ENCODE measurements at regions not wholly inside any gene's neighbourhood (a gene's known extent, or its start where the extent isn't known, plus 50 kb on each side); places are given as distances from the start of the nearest gene placed in this dataset.
"Not testable (repeated sequence)": the region's sequence is repeated elsewhere in the genome, so short reads cannot be mapped to it uniquely, and the experiment has no call there.

GRCh38 chr7:125830743-125831142 is 901.1 kb upstream of the POT1 start:
- no peak for DNase-seq

DNA sequence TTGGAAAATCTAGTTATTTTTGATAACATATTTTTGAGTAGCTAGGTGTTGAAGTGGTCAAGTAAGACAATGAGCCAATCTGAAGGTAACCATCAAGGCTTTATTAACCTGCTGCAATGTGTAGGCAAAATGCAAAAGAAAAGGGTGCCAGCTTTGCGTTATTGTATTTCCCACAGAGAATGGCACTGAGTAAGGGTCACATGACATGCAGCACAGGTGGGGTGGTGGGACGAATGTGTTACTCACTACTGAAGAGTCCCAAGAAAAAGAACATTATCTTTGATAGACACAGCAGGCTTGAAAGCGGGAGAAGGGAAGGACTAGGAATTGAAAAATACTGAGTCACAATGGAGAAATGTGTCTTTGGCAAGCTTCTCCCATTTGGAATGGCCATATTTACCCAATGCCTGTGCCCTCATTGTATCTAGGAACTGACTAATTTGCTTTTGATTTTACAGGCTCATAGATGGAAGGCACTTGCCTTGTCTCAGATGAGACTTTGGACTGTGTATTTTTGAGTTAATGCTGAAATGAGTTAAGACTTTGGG is 898.6 kb upstream of the POT1 start:
- DNase-seq = no peak

DNA sequence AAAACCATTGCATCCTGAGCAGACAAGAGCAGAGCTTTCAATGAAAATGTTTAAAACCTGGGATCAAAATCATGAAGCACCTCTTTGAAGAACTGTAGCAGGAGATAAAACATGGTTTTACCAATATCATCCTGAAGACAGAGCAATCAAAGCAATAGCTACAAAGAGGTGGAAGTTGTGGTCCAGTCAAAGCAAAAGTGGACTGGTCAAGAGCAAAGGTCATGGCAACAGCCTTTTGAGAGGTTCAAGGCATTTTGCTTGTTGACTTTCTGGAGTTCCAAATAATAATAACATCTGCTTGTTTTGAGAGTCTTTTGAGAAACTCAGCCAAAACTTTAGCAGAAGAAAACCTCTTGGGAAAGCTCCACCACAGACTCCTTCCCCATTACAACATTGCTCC is 893.9 kb upstream of the POT1 start:
- DNase-seq = no peak

DNA sequence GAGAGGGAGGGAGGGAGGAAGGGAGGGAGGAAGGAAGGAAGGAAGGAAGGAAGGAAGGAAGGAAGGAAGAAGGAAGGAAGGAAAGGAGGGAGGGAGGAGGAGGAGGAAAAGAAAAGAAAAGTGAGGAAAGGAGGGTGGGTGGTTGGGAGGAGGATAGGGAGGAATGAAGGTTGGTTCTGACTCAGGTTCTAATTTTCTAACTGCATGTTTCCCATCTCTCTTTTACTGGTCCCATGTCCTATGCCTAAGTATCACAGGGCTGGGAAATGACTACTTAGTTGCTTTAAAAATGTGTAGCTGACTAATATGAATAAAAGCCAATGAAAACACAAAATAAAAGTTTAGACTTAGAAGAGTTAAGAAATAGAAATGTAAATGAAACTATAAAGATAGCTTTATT is 890.9 kb upstream of the POT1 start:
- DNase-seq = no peak

DNA sequence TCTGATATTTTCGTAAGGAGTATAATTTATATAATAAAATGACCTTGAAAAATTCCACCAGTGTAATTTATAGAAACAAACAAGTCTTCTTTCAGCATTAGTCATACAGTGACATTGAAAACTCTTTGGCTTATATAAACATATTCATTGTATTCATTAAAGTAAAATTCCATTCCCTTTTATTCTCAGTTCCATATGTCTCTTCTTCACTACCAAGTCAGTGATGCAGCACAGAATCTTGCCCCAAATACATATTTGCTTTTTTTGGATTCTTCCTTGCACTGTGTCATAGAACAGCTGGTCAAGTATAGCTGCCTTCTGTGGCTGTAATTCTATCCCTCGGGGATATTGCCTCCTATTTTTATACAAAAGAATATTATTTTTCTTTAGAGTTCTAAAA is 884.5 kb upstream of the POT1 start:
- DNase-seq = peak; percentile 88

GRCh38 chr7:125806491-125806890 is 876.9 kb upstream of the POT1 start:
- not testable (repeated sequence) for DNase-seq

DNA sequence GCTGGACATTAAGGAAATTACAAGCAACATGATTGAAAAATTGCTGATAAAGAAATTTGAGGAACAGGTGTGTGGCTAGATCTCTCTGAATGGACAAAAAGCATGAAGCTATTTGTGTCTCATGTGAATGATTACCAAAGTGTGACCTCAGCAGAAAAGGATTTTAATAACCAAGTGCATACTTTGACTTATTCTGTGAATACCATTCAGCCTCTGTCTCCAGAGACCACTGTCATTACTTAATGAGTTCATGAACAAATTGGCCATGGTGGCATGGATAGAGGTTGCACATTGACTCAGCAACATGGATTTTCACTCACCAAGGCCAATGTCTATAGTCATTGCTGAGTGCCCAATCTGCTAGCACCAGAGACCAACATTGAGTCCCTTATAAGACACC is 874.6 kb upstream of the POT1 start:
- DNase-seq = no peak

DNA sequence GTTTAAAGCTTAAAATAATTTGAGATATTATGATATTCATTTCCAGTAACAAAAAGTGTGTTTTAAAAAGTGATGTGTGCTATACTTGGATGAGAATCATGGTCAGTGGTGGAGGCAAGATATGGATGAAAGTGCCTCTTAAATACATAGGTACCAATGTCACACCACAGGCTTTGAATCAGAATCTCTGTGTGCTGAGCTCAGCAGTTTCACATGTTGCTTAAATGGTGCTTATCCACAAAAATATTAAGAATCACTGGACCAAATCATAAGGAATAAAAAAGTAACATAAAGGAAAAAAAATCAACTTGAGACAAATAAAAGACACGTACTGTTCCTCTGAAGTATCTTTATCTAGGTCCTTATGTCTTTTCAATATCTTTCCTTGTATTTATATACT is 850.5 kb upstream of the POT1 start:
- DNase-seq = no peak

DNA sequence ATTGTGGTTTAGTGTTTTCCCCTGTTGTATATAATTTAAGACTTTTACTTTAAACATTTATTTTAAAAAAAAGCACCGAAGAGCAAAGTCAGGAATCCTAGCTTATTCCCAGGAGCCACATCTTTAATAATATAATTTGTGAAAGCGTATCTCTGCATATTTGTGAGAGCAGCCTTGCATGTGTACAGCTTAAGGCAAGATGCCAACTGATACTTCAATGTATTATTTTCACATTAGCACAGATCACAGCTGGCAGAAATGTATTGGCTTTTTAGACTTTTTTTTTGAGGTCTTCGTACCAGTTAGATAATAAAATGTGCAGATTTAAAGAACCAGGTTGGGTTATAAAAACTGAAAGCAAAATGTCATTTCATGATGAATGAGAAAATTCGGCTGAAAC is 845.7 kb upstream of the POT1 start:
- DNase-seq = no peak

DNA sequence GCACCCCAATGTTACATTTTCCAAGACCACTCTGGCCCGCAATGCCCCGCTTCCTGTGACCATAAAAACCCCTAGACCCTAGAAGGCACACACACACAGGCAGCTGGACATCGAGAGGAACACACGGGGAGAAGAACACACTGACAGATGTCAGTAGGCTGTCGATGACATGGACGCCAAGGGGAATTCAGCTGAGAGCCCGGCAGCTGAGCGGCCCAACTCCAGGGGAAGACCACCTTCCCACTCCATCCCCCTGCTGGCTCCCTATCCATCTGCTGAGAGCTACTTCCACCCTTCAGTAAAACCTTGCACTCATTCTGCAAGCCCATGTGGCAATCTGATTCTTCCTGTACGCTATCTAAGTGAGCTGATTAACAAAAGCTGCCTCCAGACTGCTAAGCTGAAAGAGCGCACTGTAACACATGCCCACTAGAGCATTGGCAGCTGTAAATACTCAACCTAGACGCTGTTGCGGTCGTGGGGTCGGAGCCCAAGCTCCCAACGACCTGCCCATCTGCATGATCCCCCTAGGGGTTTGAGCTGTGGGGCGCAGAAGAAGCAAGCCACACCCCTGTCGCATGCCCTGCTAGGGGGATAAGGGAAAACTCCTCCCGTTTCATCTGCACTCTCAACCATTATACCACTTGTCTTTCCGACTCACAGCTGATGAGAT is 843.6 kb upstream of the POT1 start:
- no peak for DNase-seq

- DNase-seq = no peak
These were observed 818.3 kb upstream of the POT1 start for GRCh38 chr7:125747966-125748365.

- no peak for DNase-seq
These were observed 816.9 kb upstream of the POT1 start for GRCh38 chr7:125746510-125746909.

DNA sequence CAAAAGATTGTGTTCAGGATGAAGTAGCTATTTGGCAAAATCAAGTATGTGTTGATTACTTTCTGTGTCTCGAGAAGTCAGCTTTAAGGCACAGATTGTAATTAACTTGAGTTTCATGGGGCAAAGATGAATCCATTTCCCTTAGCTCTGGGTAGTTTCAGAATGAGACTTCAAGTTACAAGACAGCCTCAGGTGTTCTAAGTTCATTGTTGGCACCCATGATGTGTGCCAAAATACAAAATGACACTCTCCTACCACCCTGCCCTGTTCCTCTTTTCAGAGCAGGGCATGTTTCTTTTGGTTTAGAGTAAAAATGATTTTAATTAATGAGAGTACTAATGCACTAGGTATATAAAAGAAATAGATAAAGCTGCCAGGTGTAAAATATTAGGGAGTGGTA is 797.6 kb upstream of the POT1 start:
- DNase-seq = no peak

- DNase-seq = peak; percentile 95
These were observed 766.0 kb upstream of the POT1 start for GRCh38 chr7:125695626-125696025.

DNA sequence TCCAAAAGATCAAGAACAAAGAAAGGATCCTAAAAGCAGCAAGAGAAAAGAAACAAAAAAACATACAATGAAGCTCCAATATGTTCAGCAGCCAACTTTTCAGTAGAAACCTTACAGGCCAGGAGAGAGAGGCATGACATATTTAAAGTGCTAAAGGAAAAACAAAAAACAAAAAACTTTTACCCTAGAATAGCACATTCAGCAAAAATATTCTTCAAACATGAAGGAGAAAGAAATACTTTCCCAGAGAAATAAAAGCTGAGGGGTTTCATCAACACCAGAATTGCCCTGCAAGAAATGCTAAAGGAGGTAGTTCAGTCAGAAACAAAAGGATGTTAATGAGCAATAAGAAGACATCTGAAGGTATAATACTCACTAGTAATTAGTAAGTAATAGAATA is 753.5 kb upstream of the POT1 start:
- no peak for DNase-seq

DNA sequence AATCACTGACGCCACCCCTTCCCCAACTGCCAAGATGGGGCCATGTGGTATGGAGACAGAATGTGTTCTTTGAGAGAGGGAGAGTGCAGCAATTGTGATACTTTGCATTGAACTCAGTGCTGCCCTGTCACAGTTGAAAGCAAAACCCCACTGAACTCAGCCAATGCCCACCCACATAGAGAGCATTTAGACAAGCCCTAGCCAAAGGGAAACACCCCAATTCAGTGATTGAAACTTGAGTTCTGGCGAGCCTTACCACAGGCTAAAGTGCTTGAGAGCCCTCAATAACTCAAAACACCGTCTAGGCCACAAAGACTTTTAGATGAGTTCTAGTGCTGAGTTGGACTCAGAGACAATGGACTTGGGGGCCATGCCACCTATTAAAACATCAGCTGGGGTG is 751.9 kb upstream of the POT1 start:
- no peak for DNase-seq

DNA sequence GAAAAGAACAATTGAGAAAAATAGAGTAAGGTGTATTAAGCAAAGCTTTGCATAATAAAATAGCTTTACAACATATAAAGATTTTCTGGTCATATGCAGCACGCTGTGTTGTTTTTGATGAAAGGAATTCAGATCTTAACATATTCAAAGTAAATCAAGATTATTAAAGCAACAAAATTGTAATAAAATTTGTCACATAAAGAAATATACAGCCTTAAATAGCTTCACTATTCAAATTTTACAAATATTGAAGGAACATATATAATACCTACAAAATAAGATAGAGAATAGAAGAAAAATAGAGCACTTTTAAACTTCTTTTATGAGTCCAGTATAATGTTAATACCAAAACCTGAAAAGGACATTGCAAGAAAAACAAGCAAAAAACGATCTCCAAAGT is 749.1 kb upstream of the POT1 start:
- DNase-seq = no peak

GRCh38 chr7:125675640-125676039 is 746.0 kb upstream of the POT1 start:
- DNase-seq = no peak

GRCh38 chr7:125675169-125675568 is 745.5 kb upstream of the POT1 start:
- DNase-seq = no peak

- peak; percentile 63 for DNase-seq
These were observed 741.4 kb upstream of the POT1 start for GRCh38 chr7:125670926-125671572.

DNA sequence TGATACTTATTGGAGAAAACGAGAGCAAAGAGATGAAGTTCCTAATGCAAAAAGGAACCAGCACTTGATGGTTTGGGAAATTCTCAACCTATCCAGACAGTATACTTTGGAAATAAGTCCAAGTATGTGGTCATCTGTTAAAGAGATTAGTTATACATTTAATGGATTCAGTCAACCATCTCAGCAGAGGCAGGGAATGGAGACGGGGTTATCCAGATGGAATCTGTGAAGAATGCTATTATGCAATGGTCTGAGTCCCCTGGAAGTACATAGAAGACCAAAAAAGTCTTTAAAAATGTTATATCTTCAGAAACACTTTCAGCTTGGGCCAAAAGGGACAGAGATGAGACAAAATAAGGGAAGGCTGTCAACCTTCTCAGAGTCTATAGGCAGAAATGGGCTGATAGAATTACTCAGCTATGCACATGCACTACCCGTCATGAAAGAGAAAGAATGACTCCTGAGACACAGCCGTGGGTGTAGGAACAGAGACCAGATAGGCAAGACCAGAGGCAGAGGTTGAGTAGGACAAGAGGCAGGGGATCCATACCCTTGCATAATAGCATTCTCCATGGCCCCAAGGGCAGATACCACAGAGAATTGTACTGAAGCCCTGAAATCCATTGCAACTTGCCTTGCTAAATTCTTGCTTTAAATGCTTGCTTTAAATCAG is 738.8 kb upstream of the POT1 start:
- no peak for DNase-seq

DNA sequence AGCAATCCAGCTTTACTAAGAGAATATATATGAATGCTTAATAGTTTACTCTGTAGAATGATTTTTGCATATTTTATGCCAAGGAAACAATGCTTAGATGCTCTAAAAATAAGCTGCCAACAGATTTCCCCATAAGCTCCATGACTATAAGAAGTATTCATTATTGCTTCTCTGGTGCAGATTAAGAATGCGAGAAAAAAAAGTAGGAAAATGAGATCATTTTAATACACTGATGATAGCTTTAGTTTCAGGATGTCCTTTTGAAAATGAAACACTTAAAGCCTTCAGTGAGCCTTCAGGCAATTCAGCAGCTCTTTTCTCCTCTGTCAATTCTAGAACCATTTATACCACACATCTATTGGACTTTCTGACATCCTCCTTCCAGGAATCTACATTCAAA is 735.0 kb upstream of the POT1 start:
- DNase-seq = no peak

- DNase-seq = no peak
These were observed 734.3 kb upstream of the POT1 start for GRCh38 chr7:125663961-125664360.

DNA sequence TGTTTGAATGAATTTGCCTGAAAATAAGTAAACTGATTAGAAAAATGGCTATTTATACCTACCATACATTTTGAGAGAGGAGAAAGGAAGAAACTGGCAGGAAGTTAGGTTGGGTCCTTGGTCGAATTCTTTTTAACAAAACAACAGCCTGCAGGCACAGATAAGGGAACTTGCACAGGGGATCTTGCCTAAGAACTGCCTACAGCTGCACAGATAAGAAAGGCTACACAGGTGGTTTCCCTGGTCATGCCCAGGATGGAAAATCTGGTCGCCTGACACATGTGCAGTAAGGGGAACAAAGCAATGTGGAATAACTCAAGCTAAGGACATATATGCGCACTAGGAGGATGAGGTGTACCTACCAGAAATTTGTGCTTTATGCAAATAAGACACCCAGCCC is 732.1 kb upstream of the POT1 start:
- no peak for DNase-seq

All from NCI-H1694 treated with DMSO at 0.1 percent for 48 hours (cell line).